ENCODE measurements at regions not wholly inside any gene's neighbourhood (a gene's known extent, or its start where the extent isn't known, plus 50 kb on each side); places are given as distances from the start of the nearest gene placed in this dataset.

DNA sequence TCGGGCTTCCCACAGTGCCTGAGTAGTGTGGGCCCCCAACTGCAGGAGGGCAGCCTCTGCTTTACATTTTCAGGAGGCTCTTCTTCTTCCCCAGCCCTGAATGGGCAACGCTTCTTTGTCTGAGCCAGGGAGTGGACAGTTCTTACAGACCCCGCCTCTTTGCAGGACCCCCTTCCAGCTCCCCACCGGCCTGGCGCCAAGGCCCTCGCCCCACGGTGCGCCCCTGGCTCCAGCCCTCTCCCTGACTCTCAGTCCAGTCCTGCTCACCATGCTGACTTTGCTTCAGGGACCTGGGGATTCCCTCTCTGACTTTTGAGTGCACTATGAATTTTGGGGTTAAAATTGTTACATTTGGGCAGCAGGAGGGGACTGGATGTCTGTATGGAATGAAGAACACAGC lies 123.8 kb downstream of the HSD17B3 start:
- TF ChIP-seq, protein P1, sequence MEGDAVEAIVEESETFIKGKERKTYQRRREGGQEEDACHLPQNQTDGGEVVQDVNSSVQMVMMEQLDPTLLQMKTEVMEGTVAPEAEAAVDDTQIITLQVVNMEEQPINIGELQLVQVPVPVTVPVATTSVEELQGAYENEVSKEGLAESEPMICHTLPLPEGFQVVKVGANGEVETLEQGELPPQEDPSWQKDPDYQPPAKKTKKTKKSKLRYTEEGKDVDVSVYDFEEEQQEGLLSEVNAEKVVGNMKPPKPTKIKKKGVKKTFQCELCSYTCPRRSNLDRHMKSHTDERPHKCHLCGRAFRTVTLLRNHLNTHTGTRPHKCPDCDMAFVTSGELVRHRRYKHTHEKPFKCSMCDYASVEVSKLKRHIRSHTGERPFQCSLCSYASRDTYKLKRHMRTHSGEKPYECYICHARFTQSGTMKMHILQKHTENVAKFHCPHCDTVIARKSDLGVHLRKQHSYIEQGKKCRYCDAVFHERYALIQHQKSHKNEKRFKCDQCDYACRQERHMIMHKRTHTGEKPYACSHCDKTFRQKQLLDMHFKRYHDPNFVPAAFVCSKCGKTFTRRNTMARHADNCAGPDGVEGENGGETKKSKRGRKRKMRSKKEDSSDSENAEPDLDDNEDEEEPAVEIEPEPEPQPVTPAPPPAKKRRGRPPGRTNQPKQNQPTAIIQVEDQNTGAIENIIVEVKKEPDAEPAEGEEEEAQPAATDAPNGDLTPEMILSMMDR (IDR thresholded peaks at IDR 0.05), result no peak
- TF ChIP-seq POLR2A (IDR thresholded peaks at IDR 0.05), result no peak
- TF ChIP-seq POLR2AphosphoS5 (IDR thresholded peaks at IDR 0.05), result no peak
- no peak for TF ChIP-seq EP300 (IDR thresholded peaks at IDR 0.05)
